GM19239 (cell line): ENCODE measurements at regions not wholly inside any gene's neighbourhood (a gene's known extent, or its start where the extent isn't known, plus 50 kb on each side); places are given as distances from the start of the nearest gene placed in this dataset.

Experiments used
- DNase-seq: peaks from one replicate; pipeline ENCODE4 v3.0.0; 2011; ENCODE audit warnings: low spot score; ENCODE audit not compliant: insufficient read length
- FAIRE-seq: peaks from 2 replicates; lab custom pipeline; 2011; peaks lifted over from hg19 to GRCh38; lab: Jason Lieb, UNC

- FAIRE-seq (no peak), DNase-seq (no peak)
Measured at GRCh38 chr4:3364199-3364598, 71.4 kb downstream of the RGS12 start.

DNA sequence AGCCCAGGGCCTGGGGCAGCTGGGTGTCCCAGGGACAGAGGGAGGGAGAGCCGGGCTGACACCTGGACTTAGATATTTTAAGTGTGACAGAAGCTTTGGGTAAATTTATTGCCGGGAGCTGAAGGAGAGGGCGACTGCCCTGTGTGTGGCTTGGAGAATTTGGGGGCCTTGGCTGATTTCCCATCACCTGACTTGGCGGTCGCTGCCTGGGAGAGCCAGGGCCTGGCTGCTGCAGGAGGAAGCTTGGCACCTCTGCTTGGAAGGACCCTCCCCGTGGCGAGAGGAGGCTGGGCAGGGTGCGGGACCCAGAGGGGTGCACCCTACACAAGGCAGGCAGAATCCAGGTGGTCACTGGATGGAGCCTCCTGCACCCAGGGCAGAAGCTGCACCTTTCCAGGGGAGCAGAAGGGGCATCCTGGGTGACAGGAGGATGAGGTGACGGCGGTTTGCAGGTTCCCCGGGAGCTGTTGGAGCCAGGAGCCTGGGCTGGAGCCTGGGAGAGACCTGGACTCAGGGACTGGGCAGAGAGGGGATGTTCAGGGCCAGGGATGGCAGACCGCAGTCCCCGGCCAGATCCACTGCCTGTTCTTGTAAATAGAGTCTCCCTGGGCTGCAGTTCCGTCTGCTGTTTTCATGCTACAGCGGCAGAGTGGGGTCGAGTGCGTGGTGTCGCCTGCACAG is 72.0 kb downstream of the RGS12 start:
- DNase-seq, result no peak
- no peak for FAIRE-seq

GRCh38 chr4:3365326-3365725 is 72.5 kb downstream of the RGS12 start:
- FAIRE-seq (no peak), DNase-seq (no peak)

- FAIRE-seq, result no peak
- DNase-seq, result no peak
Measured at GRCh38 chr4:3365871-3366842, 73.3 kb downstream of the RGS12 start.

DNA sequence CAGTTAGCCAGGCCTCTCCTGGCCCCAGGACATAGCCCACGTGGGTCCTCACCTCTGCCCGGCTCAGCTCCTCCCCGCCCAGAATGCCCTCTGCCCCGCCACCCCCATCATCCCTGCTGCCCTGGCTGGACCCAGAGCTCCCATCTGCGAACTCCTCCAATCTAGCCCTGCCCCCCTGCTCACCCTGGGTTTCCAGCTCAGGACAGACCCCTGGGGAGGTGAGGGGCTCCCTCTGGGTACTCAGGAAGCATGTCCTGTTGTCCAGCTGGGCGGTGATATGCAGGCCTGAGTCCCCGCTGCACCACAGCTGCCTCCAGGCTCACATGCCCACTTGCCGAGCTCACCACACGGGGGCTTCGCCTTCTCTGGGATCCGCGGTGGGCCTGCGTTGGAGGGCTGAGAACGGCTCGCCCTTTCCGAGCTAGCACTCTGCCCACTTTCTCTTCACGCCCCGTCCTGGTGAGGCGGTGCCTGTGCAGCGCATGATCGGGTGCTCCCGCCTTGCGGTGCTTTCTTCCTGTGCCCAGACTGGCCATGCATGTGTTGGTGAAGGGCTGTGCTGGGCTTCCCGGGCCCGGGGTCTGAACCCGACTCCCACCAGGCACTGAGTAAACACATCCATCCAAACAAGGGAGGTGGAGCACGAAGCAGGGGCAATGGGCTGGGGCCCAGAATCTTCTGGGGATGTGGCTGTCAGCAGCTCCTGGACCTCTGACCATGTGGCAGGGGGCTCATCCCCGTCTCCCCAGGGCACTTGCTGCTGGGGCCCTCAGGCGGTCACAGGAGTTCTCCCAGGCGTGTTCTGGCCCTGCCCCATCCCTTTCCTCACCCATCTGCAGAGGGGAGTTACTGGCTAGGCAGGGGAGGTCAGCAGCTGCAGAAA is 74.3 kb downstream of the RGS12 start:
- DNase-seq, result no peak
- no peak for FAIRE-seq

- FAIRE-seq, result no peak
Measured at GRCh38 chr4:3367866-3368265, 73.9 kb upstream of the HGFAC start.

GRCh38 chr4:3368334-3368733 is 73.4 kb upstream of the HGFAC start:
- FAIRE-seq (no peak), DNase-seq (no peak)

More at GRCh38 chr4:3367866-3368265, 73.9 kb upstream of the HGFAC start:
- no peak for DNase-seq

GRCh38 chr4:3368841-3369760 is 72.7 kb upstream of the HGFAC start:
- FAIRE-seq (no peak), DNase-seq (no peak)

DNA sequence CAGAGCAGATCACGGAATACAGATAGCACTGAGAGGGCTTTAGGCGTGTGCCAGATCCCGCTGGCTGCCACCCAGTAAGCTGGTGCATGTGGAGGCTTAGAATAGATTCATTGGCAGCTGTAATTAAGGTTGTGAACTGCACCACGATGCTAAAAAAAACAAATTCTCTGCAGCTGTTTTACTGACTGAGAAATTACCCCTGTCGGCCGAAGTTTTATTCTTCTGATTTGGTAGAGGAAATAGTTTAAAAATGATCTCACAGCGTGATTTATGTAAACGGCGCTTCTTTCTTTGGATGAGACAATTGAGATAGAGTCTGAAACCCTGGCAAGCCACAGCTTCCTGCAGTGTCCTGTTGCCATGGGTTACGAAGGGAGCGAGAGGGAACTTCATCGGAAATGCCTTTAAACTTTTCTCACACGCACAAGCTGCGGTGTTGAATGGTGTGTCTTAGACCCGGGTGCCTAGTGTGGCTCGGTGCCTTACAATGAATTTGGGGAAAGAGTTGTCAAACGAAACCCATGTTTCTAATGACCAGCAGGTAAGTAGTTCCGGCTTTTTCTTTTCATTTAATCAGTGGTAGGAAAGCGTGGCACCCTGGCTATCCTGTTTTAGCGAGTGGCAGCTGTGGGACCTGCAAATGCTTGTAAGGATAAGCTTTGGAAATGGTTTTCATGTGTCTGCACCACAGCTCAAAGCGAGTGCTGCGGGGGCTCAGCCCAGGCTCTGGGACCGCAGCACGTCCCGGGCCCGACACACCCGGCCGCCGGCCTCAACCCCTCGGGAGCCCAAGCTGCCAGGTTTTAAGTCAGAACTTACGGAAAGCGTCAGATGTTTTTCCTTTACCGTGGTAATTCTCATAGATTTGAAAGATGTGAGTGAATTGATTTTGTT is 71.7 kb upstream of the HGFAC start:
- FAIRE-seq (peak; percentile 18), DNase-seq (no peak)

DNA sequence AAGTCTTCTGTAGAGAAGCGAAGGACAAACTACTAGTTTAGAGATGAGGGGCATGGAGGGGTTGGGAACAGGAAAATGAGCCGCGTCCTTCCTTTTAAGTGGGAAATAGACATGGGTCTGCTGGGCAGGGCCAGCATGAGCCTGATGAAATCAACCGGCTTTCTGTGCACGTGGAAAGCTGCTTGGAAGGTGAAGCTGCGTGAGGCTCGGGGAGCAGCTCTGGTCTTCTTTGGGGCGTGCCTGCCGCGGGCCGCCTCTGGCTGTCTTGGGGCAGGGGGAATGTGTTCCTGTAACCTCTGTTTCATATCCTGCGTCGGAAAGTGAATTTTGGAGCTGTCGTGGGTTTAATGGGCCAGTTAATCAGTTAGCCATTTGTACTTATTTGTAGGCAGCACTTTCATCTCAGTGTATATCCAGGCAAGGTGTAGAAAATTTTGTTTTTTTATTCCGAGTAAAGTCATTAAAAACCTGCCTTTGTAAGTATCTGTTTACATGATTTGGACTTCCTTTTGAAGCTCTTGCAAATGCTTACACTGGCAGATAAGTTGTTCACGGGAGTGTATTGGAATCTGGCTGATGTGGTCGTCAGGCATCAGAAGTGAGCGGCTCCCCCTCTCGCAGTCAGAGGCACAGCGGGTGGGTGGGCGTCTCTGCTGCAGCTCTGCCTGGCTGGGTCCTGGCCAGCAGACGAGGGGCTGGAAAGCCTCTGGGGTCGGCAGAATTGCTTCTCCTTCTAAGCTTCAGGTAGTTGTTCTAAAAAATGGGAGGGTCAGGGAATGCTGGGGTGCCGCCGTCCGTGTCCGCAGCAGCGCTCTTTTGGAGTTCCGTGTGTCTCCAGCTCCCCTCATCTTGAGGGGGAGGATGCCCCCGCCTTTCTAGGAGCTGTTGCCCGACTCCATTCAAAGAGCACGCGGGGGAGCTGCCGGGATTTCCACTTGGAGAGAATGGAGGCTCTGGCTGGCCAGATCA is 70.5 kb upstream of the HGFAC start:
- DNase-seq (no peak), FAIRE-seq (no peak)

DNA sequence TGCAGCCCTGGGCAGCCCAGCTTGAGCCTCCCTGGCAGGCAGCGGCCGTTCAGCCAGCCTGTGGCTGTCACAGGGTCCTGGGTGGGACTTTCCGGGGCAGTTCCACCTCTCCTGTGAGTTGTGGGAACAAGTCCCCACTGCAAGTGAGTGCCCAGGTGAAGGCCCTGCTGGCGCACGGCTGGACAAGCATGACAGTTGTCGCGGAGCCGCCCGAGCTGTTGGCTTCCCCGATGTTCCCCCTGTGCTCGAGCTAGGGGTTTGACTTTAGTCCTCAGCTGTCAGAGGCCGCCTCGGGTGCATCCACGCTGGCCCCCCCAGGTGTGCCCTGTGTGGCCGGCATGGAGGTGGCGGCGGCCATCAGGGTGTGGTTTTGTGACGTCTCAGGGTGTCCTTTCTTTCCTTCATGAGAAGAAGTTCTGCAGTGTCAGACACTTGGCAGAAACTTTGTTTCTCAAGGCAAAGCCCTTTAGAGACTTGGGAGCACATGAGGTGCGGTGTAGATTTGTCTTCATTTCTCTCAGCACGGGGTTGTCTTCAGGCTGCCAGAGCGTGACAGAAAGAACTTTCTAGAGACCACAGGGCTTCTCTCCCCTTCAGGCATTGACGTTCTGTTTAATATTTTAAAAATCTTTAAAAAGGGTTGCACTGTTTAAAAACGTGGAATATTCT is 69.4 kb upstream of the HGFAC start:
- FAIRE-seq (no peak), DNase-seq (no peak)

DNA sequence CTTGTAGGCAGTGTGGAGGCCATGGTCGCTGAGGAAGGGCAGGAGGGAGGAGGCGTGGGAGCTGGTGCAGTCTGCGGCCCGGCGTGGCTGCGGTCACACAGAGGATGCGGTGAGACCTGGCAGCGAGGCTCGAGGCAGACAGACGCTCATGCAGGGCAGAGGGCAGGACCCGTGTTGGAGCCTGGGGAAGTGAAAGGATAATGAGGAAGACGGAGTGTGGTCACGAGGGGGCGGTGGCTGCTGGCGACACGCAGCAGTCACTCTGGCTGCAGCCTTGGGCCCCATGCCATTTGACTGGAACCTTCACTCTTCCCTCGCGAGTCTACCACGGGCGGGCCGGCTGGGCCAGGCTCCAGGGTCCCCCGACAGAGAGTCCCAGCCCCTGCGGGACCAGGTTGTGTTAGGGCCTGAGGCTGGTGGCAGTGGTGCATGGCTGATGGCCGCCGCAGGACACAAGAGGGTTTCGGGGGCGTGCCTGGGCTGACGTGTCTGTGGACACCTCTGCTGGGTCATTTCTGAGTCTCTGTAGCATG is 68.8 kb upstream of the HGFAC start:
- FAIRE-seq (no peak), DNase-seq (no peak)

DNA sequence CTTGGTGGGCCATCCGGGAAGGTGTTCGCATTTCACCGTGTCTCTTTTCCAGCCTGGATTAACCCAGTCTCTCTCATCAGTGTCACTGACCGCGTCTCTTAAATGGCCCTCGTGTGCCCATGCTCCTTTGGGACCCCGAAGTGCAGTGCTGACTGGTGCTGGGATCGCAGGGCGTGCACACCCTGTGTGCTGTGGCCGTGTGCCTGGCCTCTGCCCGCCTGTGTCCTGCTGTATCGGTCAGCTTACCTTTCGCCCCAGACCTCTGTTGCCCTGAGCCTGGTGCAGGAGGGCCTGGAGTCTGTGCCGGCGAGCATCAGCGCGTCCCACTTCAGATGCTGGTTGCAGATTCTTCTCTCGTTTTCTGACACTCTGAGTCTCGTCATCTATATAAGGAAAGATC is 68.3 kb upstream of the HGFAC start:
- no peak for DNase-seq
- no peak for FAIRE-seq

- DNase-seq (no peak), FAIRE-seq (no peak)
Measured at GRCh38 chr4:3374011-3374645, 67.6 kb upstream of the HGFAC start.

GRCh38 chr4:3374667-3375066 is 67.1 kb upstream of the HGFAC start:
- DNase-seq, result no peak
- no peak for FAIRE-seq

DNA sequence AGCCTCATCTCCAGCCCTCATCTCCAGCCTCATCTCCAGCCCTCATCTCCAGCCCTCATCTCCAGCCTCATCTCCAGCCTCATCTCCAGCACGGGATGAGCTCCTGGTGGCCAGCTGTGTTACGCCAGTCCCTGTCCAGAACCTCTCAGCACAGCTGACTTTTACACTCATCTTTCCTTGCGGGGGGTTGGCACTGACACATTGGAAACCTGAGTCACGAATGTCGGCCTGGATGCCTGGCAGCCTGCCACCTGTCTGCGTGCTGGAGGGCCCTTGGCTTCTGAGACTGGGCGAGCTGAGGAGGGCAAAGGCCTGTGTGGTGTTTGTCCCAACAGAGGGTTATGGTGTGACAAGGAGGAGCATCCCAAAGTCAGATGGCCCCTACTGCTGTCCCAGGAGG is 66.1 kb upstream of the HGFAC start:
- no peak for FAIRE-seq
- DNase-seq, result no peak
